Coronary artery (tissue), 2 donors: ENCODE measurements at regions not wholly inside any gene's neighbourhood (a gene's known extent, or its start where the extent isn't known, plus 50 kb on each side); places are given as distances from the start of the nearest gene placed in this dataset.

Experiments used
- DNase-seq: peaks from one replicate; pipeline ENCODE4 v3.0.0-alpha.2; 2017; ENCODE audit warnings: low spot score
- H3K27ac ChIP-seq, 2 donors: fragments of 200-600 bp; sonication (generic); one replicate each; pipeline ENCODE4 v1.5.1; 2016 to 2019
- H3K4me3 ChIP-seq: fragments of 200-600 bp; sonication (generic); 2 replicates; pipeline ENCODE4 v1.5.1; 2016; ENCODE audit warnings: mild to moderate bottlenecking, moderate library complexity
- CTCF ChIP-seq: fragments of 200-600 bp; sonication (generic); IDR thresholded peaks from one replicate; pipeline ENCODE4 v1.5.1; 2019; ENCODE audit warnings: antibody characterized with exemption

DNA sequence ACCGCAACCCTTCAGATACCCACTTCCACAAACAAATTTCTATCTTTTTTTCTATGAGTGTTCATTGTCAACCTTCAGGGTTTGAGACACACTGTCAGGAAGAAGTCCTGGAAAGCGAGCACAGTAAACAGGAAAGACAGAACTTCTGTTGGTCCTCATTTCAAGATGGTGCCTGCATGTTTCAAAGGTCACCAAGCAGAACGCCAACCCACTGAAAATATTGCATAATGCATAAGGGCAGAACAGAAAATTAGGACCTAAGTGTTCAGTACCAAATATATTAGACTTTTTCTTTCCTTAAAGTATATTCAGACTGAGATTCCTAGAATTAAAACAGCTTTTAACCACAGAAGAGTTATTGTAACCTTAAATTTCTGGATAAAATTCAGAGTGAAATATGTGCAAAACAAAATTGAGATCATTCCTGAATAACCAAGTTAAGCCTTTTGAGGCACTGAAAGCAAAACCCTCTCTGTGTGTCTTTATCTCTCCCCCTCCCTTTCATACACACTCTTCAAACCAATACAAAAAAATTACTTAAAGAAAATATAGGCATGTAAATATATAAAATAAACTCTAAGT lies 387.8 kb upstream of the THBS1 start:
- no peak for TF ChIP-seq CTCF
- no peak overlapping the region for H3K4me3 ChIP-seq
- DNase-seq, result no peak
- no peak overlapping the region for H3K27ac ChIP-seq

DNA sequence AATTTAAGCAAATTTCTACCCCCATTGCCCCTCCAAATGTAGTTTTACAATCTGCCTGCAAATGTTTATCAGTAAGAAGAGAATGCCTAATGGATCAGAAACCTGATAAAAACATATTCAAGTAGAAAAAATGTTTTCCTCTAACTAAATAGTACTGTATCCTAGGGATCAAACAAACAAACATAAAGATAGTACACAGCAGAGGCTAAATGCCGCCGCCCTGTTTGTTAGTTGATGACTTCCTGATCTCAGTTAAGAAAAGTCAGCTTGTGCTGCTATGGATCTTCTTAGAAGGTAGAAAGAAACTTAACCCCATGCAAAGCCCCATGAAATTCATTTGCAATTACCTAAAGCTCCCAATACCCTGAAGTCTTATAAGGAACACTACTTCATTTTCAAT lies 387.3 kb upstream of the THBS1 start:
- DNase-seq, result no peak
- no peak for TF ChIP-seq CTCF
- Histone ChIP-seq H3K27ac (no peak overlapping the region), H3K4me3 (no peak overlapping the region)

- no peak overlapping the region for H3K4me3 ChIP-seq
- no peak overlapping the region for H3K27ac ChIP-seq
- no peak for TF ChIP-seq CTCF
- DNase-seq, result no peak
Measured at GRCh38 chr15:39194106-39194830, 386.6 kb upstream of the THBS1 start.

DNA sequence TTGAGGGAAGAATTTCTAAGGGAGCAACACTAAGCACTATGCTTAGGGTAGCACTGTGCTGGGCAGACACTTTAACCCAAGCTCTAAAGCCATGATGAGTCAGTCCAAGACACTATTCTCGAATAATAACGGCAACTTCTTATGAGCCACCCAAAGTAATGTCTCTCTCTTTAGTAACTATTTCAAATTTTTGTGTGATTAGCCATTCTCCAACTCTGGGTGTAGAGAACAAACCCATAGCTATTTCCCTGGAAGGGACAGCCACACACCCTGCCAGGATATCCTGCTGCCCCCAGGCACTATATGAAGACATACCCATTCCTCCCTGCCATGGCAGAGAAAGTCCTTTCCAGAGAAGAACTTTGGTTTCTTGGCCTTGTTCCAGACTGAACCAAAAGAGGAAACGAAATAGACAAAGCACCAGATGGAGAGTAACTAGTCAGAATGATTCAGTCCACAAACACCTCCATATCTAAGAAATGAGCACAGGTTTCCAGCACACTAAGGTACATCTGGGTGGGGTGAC lies 384.9 kb upstream of the THBS1 start:
- DNase-seq, result no peak
- TF ChIP-seq CTCF, result no peak
- H3K4me3 ChIP-seq, result no peak overlapping the region
- H3K27ac ChIP-seq, result no peak overlapping the region

- Histone ChIP-seq H3K4me3 (no peak overlapping the region), H3K27ac (no peak overlapping the region)
- no peak for DNase-seq
- no peak for TF ChIP-seq CTCF
Measured at GRCh38 chr15:39198044-39199000, 382.6 kb upstream of the THBS1 start.

DNA sequence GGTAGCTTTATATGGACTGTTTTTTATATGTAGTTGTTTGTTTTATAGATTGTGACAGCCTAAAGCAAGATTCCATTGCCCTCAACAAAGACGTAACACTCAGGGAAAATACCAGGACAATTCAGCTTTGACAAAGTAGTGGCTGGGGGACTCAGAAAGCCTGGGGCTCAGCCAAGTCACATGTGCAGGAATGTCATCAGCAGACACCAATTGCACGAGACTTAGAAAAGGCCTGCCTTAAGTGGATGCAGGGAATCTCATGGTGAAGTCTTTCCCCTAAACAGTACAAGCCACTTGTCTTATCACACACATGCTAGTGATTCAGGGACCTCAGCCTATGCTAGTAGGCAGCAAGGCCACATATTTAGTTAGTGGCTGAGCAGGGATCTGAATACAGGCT lies 381.8 kb upstream of the THBS1 start:
- no peak for DNase-seq
- no peak overlapping the region for H3K4me3 ChIP-seq
- no peak overlapping the region for H3K27ac ChIP-seq
- no peak for TF ChIP-seq CTCF
